Neutrophil (primary cell): ENCODE measurements at regions not wholly inside any gene's neighbourhood (a gene's known extent, or its start where the extent isn't known, plus 50 kb on each side); places are given as distances from the start of the nearest gene placed in this dataset.
"Not testable (repeated sequence)": the region's sequence is repeated elsewhere in the genome, so short reads cannot be mapped to it uniquely, and the experiment has no call there.

Experiments used
- H3K27ac ChIP-seq: fragments of 200-600 bp; sonication (generic); 2 replicates; pipeline ENCODE4 v1.5.1; 2016; ENCODE audit warnings: mild to moderate bottlenecking, moderate library complexity
- H3K27me3 ChIP-seq: fragments of 200-600 bp; sonication (generic); 2 replicates; pipeline ENCODE4 v1.6.0; 2016; ENCODE audit warnings: mild to moderate bottlenecking
- H3K36me3 ChIP-seq: fragments of 200-600 bp; sonication (generic); 2 replicates; pipeline ENCODE4 v1.5.1; 2017
- H3K4me1 ChIP-seq, 2 experiments: fragments of 200-600 bp in 1 of 2; sonication (generic) in 1 of 2; 1 replicate in 1 of 2; 2 replicates in 1 of 2; pipeline versions ENCODE4 v1.5.1 to v1.6.1; 2013 to 2016; ENCODE audit warnings: low read depth in 1 of 2, low read length in 1 of 2, mild to moderate bottlenecking in 1 of 2, moderate library complexity in 1 of 2; ENCODE audit not compliant: control insufficient read depth in 1 of 2, insufficient read depth in 1 of 2
- H3K4me3 ChIP-seq, 2 experiments: fragments of 200-600 bp in 1 of 2; sonication (generic) in 1 of 2; 1 replicate in 1 of 2; 2 replicates in 1 of 2; pipeline ENCODE4 v1.5.1; 2013 to 2016; ENCODE audit warnings: low read depth in 1 of 2, low read length in 1 of 2, mild to moderate bottlenecking in 1 of 2, moderate library complexity in 1 of 2
- H3K9me3 ChIP-seq: fragments of 200-600 bp; sonication (generic); 2 replicates; pipeline ENCODE4 v1.5.1; 2016
- CTCF ChIP-seq: fragments of 200-600 bp; sonication (generic); IDR thresholded peaks from 2 replicates; pipeline ENCODE4 v1.5.1; 2016; ENCODE audit warnings: antibody characterized with exemption

DNA sequence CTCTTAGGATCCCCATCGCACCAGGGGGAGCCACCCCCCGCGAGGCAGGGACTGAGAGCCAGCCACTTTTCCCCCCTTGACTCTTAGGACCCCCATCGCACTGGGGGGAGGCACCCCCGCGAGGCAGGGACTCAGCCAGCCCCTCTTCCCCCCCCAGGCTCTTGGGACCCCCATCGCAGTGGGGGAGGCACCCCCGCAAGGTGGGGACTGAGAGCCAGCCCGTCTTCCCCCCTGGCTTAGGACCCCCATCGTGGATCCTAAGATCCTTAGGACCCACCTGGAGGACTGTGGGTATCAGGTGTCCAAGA lies 365.2 kb upstream of the SPRY2 start:
- Histone ChIP-seq H3K27ac (no peak overlapping the region), H3K4me3 (no peak overlapping the region), H3K9me3 (no peaks in the 10 kb centered on the region), H3K27me3 (no peaks in the 10 kb centered on the region), H3K36me3 (no peaks in the 10 kb centered on the region), H3K4me1 (no peaks in the 10 kb centered on the region)
- no peak for TF ChIP-seq CTCF

DNA sequence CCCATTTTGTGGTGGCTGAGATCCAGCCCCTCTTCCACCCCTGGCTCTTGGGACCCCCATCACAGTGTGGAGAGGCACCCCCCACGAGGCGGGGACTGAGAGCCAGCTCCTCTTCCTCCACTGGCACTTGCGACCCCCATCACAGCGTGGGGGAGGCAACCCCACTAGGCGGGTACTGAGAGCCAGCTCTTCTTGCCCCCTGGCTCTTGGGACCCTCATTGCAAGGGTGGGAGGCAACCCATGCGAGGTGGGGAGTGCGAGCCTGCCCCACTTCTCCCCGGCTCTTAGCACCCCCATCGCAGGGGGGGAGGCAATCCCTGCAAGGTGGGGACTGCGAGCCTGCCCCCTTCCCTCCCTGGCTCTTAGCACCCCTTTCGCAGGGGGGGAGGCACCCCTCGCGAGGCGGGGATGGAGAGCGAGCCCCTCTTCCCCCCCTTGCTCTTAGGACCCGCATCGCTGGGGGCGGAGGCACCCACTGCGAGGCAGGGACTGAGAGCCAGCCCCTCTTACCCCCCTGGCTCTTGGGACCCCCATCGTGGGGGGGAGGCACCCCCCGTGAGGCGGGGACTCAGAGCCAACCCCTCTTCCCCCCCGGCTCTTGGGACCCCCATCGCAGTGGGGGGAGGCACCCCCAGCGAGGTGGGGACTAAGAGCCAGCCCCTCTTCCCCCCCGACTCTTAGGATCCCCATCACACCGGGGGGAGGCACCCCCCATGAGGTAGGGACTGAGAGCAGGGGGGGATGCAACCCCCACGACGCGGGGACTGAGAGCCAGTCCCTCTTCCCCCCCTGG lies 364.6 kb upstream of the SPRY2 start:
- TF ChIP-seq CTCF, result no peak
- Histone ChIP-seq H3K4me1 (no peaks in the 10 kb centered on the region), H3K27ac (no peak overlapping the region), H3K27me3 (no peaks in the 10 kb centered on the region), H3K9me3 (no peaks in the 10 kb centered on the region), H3K4me3 (no peak overlapping the region), H3K36me3 (no peaks in the 10 kb centered on the region)

- no peaks in the 10 kb centered on the region for H3K9me3 ChIP-seq
- no peak overlapping the region for H3K4me3 ChIP-seq
- no peak for TF ChIP-seq CTCF
- H3K36me3 ChIP-seq, result no peaks in the 10 kb centered on the region
- no peaks in the 10 kb centered on the region for H3K27me3 ChIP-seq
- no peaks in the 10 kb centered on the region for H3K4me1 ChIP-seq
- no peak overlapping the region for H3K27ac ChIP-seq
These were observed 363.4 kb upstream of the SPRY2 start for GRCh38 chr13:80704369-80704768.

DNA sequence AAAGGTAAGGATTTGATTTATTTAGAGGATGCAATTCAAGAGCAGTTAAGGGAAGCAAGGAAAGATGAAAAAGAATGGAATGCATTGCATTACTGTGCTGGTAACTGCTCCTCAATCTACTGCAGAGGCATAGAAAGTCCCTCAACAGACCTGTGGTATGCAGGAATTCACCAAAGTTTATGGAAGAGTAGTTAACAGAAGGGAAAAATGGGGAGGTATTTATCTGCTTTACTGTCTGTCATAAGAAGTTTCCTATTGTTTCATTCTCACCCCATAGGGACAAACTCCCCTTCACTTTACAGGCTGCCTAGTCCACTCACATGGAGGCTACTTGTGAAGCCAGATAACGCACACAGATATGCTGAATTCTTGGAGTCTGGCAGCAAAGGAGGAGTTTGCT lies 354.9 kb upstream of the SPRY2 start:
- H3K27me3 ChIP-seq, result no peaks in the 10 kb centered on the region
- no peaks in the 10 kb centered on the region for H3K4me1 ChIP-seq

DNA sequence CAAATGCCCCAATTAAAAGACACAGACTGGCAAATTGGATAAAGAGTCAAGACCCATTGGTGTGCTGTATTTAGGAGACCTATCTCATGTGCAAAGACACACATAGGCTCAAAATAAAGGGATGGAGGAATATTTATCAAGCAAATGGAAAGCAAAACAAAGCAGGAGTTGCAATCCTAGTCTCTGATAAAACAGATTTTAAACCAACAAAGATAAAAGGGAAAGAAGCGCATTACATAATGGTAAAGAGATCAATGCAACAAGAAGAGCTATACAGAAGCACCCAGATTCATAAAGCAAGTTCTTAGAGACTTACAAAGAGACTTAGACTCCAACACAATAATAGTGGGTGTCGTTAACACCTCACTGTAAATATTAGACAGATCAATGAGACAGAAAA lies 350.9 kb upstream of the SPRY2 start:
- H3K27ac ChIP-seq, H3K27me3 ChIP-seq, H3K4me1 ChIP-seq, H3K4me3 ChIP-seq, H3K9me3 ChIP-seq, H3K36me3 ChIP-seq: not testable (repeated sequence)

More for the DNA sequence above, 354.9 kb upstream of the SPRY2 start:
- TF ChIP-seq CTCF, result no peak
- no peak overlapping the region for H3K4me3 ChIP-seq
- H3K36me3 ChIP-seq, result no peaks in the 10 kb centered on the region
- H3K27ac ChIP-seq, result no peak overlapping the region
- no peaks in the 10 kb centered on the region for H3K9me3 ChIP-seq

DNA sequence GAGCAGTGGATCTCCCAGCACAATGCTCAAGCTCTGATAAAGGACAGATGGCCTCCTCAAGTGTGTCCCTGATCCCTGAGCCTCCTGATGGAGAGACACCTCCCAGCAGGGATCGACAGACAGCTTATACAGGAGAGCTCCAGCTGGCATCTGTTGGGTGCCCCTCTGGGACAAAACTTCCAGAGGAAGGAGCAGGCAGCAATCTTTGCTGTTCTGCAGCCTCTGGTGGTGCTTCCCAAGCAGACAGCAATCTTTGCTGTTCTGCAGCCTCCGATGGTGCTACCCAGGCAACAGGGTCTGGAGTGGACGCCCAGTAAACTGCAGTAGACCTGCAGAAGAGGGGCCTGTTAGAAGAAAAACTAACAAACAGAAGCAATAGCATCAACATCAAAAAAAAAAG lies 349.3 kb upstream of the SPRY2 start:
- Histone ChIP-seq H3K9me3 (no peaks in the 10 kb centered on the region), H3K36me3 (no peaks in the 10 kb centered on the region), H3K27me3 (no peaks in the 10 kb centered on the region), H3K4me1 (no peaks in the 10 kb centered on the region), H3K27ac (no peak overlapping the region), H3K4me3 (no peak overlapping the region)
- TF ChIP-seq CTCF, result no peak
